Activated CD4-positive, alpha-beta memory T cell treated with anti-CD3 and anti-CD28 coated beads, Interleukin-2, amount 10 ng/mL, durations not matched to agents 7 days and 5 days (primary cell): ENCODE measurements at regions not wholly inside any gene's neighbourhood (a gene's known extent, or its start where the extent isn't known, plus 50 kb on each side); places are given as distances from the start of the nearest gene placed in this dataset.

Source experiments
- CTCF ChIA-PET: fragments of 350-600 bp; sonication (Branson Sonifier 250); formaldehyde crosslinking; loops from one replicate; lab custom pipeline; 2021; ENCODE audit warnings: antibody characterized with exemption, inconsistent platforms; lab: Charles Lee
- POLR2A ChIA-PET: fragments of 350-600 bp; sonication (Branson Sonifier 250); formaldehyde crosslinking; loops from one replicate; lab custom pipeline; 2021; ENCODE audit warnings: antibody characterized with exemption; lab: Charles Lee
- DNase-seq: peaks from one replicate; pipeline ENCODE4 v3.0.0-alpha.2; 2020
- H3K27ac Mint-ChIP-seq: one replicate; pipeline ENCODE4 v1.8.0; 2021; ENCODE audit warnings: mild to moderate bottlenecking, mixed read lengths
- H3K27me3 Mint-ChIP-seq: one replicate; pipeline ENCODE4 v1.8.0; 2021; ENCODE audit warnings: mixed read lengths
- H3K36me3 Mint-ChIP-seq: one replicate; pipeline ENCODE4 v1.8.0; 2021; ENCODE audit warnings: low read depth, mixed read lengths
- H3K4me1 Mint-ChIP-seq: one replicate; pipeline ENCODE4 v1.8.0; 2021; ENCODE audit warnings: mixed read lengths
- H3K4me3 Mint-ChIP-seq: one replicate; pipeline ENCODE4 v1.8.0; 2021; ENCODE audit warnings: mild to moderate bottlenecking, mixed read lengths
- H3K9me3 Mint-ChIP-seq: one replicate; pipeline ENCODE4 v1.8.0; 2021; ENCODE audit warnings: mixed read lengths

- Mint-ChIP-seq H3K4me1 (no peaks in the 10 kb centered on the region), H3K4me3 (no peak overlapping the region), H3K9me3 (no peaks in the 10 kb centered on the region), H3K27ac (no peak overlapping the region), H3K27me3 (peaks cover 16% of the 10 kb centered on the region), H3K36me3 (no peaks in the 10 kb centered on the region)
- CTCF ChIA-PET: no interaction called here
- POLR2A ChIA-PET: no interaction called here
- no peak for DNase-seq
Measured at GRCh38 chr2:883803-884748, 66.6 kb upstream of the SNTG2 start.

- ChIA-PET CTCF (no interaction called here), POLR2A (no interaction called here)
- peaks cover 16% of the 10 kb centered on the region for H3K27me3 Mint-ChIP-seq
Measured at GRCh38 chr2:883260-883802, 67.3 kb upstream of the SNTG2 start.

GRCh38 chr2:881204-881918, 69.3 kb upstream of the SNTG2 start:
- Mint-ChIP-seq H3K4me3 (no peak overlapping the region), H3K27me3 (peaks cover 16% of the 10 kb centered on the region), H3K9me3 (no peaks in the 10 kb centered on the region), H3K36me3 (no peaks in the 10 kb centered on the region), H3K27ac (no peak overlapping the region), H3K4me1 (no peaks in the 10 kb centered on the region)
- DNase-seq: no peak
- CTCF ChIA-PET: no interaction called here
- POLR2A ChIA-PET: no interaction called here

More at GRCh38 chr2:883260-883802, 67.3 kb upstream of the SNTG2 start:
- Mint-ChIP-seq H3K4me3 (no peak overlapping the region), H3K4me1 (no peaks in the 10 kb centered on the region), H3K9me3 (no peaks in the 10 kb centered on the region), H3K36me3 (no peaks in the 10 kb centered on the region), H3K27ac (no peak overlapping the region)
- DNase-seq: no peak

- H3K4me1 Mint-ChIP-seq: no peaks in the 10 kb centered on the region
- ChIA-PET POLR2A (no interaction called here), CTCF (no interaction called here)
- H3K27me3 Mint-ChIP-seq: peaks cover 16% of the 10 kb centered on the region
- H3K4me3 Mint-ChIP-seq: no peak overlapping the region
- DNase-seq: no peak
- no peaks in the 10 kb centered on the region for H3K36me3 Mint-ChIP-seq
- no peak overlapping the region for H3K27ac Mint-ChIP-seq
- H3K9me3 Mint-ChIP-seq: no peaks in the 10 kb centered on the region
Measured at GRCh38 chr2:880201-880970, 70.3 kb upstream of the SNTG2 start.

GRCh38 chr2:879540-879939, 71.1 kb upstream of the SNTG2 start:
- DNase-seq: no peak
- POLR2A ChIA-PET: no interaction called here
- H3K36me3 Mint-ChIP-seq: no peaks in the 10 kb centered on the region
- no peaks in the 10 kb centered on the region for H3K4me1 Mint-ChIP-seq
- H3K27me3 Mint-ChIP-seq: peaks cover 16% of the 10 kb centered on the region
- H3K4me3 Mint-ChIP-seq: no peak overlapping the region
- no peaks in the 10 kb centered on the region for H3K9me3 Mint-ChIP-seq
- CTCF ChIA-PET: no interaction called here
- no peak overlapping the region for H3K27ac Mint-ChIP-seq

GRCh38 chr2:878245-878930, 72.3 kb upstream of the SNTG2 start:
- POLR2A ChIA-PET: no interaction called here
- no peak for DNase-seq
- Mint-ChIP-seq H3K27ac (no peak overlapping the region), H3K27me3 (peaks cover 12% of the 10 kb centered on the region), H3K4me1 (no peaks in the 10 kb centered on the region), H3K4me3 (no peak overlapping the region), H3K36me3 (no peaks in the 10 kb centered on the region), H3K9me3 (no peaks in the 10 kb centered on the region)
- CTCF ChIA-PET: no interaction called here

GRCh38 chr2:877747-878146, 72.9 kb upstream of the SNTG2 start:
- ChIA-PET CTCF (interaction anchor here (0.8 kb wide), 1 partner anchor 673 kb away, joined by 4 read pairs; no protein-coding TSS in a partner anchor), POLR2A (no interaction called here)
- H3K9me3 Mint-ChIP-seq: no peaks in the 10 kb centered on the region
- H3K36me3 Mint-ChIP-seq: no peaks in the 10 kb centered on the region
- H3K27ac Mint-ChIP-seq: no peak overlapping the region
- no peaks in the 10 kb centered on the region for H3K4me1 Mint-ChIP-seq
- no peak overlapping the region for H3K4me3 Mint-ChIP-seq
- DNase-seq: peak; percentile 0
- H3K27me3 Mint-ChIP-seq: peaks cover 8% of the 10 kb centered on the region

GRCh38 chr2:875687-876615, 74.7 kb upstream of the SNTG2 start:
- ChIA-PET POLR2A (no interaction called here), CTCF (no interaction called here)
- H3K36me3 Mint-ChIP-seq: no peaks in the 10 kb centered on the region
- no peaks in the 10 kb centered on the region for H3K9me3 Mint-ChIP-seq
- H3K27ac Mint-ChIP-seq: no peak overlapping the region
- no peaks in the 10 kb centered on the region for H3K4me1 Mint-ChIP-seq
- H3K27me3 Mint-ChIP-seq: no peaks in the 10 kb centered on the region
- H3K4me3 Mint-ChIP-seq: no peak overlapping the region
- DNase-seq: no peak

- H3K36me3 Mint-ChIP-seq: no peaks in the 10 kb centered on the region
Measured at GRCh38 chr2:873651-874580, 76.7 kb upstream of the SNTG2 start.

GRCh38 chr2:873027-873426, 77.6 kb upstream of the SNTG2 start:
- Mint-ChIP-seq H3K4me1 (no peaks in the 10 kb centered on the region), H3K36me3 (no peaks in the 10 kb centered on the region), H3K9me3 (no peaks in the 10 kb centered on the region), H3K27me3 (peaks cover 4% of the 10 kb centered on the region), H3K27ac (no peak overlapping the region), H3K4me3 (no peak overlapping the region)
- CTCF ChIA-PET: no interaction called here
- DNase-seq: no peak
- POLR2A ChIA-PET: no interaction called here

More at GRCh38 chr2:873651-874580, 76.7 kb upstream of the SNTG2 start:
- POLR2A ChIA-PET: no interaction called here
- H3K4me3 Mint-ChIP-seq: no peak overlapping the region
- DNase-seq: no peak
- no peak overlapping the region for H3K27ac Mint-ChIP-seq
- CTCF ChIA-PET: interaction anchor here (0.6 kb wide), 1 partner anchor 20 kb away, joined by 3 read pairs; no protein-coding TSS in a partner anchor
- peaks cover 4% of the 10 kb centered on the region for H3K27me3 Mint-ChIP-seq
- no peaks in the 10 kb centered on the region for H3K4me1 Mint-ChIP-seq
- H3K9me3 Mint-ChIP-seq: no peaks in the 10 kb centered on the region
